ENCODE measurements at regions not wholly inside any gene's neighbourhood (a gene's known extent, or its start where the extent isn't known, plus 50 kb on each side); places are given as distances from the start of the nearest gene placed in this dataset.
A peak's percentile ranks its signal among the peaks of the same experiment; 100 is the strongest.

DNA sequence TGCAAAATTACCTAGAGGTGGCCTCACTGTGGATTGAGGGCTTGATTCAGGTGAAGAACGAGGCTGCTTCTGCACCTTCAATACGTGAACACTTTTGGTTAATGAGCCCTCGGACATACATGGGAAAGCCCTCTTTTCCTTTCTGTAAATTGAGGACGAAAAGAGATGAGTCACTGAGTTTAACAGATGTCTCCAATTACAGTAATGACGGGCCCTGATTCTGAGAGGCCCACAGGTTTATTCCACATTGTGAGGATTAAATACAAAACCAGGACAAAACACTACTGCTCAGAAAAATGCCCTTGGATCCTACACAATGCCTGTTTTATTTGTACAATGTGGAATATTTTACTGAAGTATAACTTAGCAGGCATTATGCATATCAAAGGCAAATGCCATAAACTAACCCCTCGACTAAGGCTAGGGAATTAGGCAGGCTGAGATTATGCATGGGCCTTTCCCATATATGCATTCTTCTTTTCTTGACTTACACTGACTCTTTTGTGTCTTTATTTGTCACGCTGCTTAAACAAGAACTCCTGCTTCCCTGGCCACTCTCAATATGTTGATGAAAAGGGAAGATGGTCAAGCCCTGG is 819.9 kb downstream of the OLFM4 start:
- Mint-ChIP-seq H3K9me3 (no peaks in the 10 kb centered on the region), H3K27me3 (ENCODE audit: insufficient read depth) (peaks cover 30% of the 10 kb centered on the region), H3K27ac (no peak overlapping the region), H3K36me3 (ENCODE audit: low read depth) (no peaks in the 10 kb centered on the region), H3K4me1 (peaks cover 5% of the 10 kb centered on the region), H3K4me3 (no peak overlapping the region)
- Histone ChIP-seq H3K27ac (ENCODE audit: low read depth, low read length) (peak overlapping the region; percentile 16), H3K9me3 (ENCODE audit: control insufficient read depth, low read length) (no peaks in the 10 kb centered on the region), H3K4me1 (ENCODE audit: control insufficient read depth, insufficient read depth, low read length) (no peaks in the 10 kb centered on the region), H3K36me3 (ENCODE audit: control insufficient read depth, insufficient read depth, low read length) (no peaks in the 10 kb centered on the region), H3K9ac (ENCODE audit: extremely low read depth, low read length, poor library complexity, severe bottlenecking) (no peak overlapping the region), H3K4me3 (ENCODE audit: low read length) (no peak overlapping the region), H3K27me3 (ENCODE audit: control insufficient read depth, insufficient read depth, low read length, poor library complexity, severe bottlenecking) (peaks cover 21% of the 10 kb centered on the region)
- 78 to 85% methylated on average over 5 to 7 of the region's 7 CpGs for WGBS, 2 experiments (ENCODE audit: insufficient coverage in 1 of 2, insufficient read length in 1 of 2)
- TF ChIP-seq, protein P1, sequence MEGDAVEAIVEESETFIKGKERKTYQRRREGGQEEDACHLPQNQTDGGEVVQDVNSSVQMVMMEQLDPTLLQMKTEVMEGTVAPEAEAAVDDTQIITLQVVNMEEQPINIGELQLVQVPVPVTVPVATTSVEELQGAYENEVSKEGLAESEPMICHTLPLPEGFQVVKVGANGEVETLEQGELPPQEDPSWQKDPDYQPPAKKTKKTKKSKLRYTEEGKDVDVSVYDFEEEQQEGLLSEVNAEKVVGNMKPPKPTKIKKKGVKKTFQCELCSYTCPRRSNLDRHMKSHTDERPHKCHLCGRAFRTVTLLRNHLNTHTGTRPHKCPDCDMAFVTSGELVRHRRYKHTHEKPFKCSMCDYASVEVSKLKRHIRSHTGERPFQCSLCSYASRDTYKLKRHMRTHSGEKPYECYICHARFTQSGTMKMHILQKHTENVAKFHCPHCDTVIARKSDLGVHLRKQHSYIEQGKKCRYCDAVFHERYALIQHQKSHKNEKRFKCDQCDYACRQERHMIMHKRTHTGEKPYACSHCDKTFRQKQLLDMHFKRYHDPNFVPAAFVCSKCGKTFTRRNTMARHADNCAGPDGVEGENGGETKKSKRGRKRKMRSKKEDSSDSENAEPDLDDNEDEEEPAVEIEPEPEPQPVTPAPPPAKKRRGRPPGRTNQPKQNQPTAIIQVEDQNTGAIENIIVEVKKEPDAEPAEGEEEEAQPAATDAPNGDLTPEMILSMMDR (conservative IDR thresholded peaks at IDR 0.05): no peak
- no peak for DNase-seq

DNA sequence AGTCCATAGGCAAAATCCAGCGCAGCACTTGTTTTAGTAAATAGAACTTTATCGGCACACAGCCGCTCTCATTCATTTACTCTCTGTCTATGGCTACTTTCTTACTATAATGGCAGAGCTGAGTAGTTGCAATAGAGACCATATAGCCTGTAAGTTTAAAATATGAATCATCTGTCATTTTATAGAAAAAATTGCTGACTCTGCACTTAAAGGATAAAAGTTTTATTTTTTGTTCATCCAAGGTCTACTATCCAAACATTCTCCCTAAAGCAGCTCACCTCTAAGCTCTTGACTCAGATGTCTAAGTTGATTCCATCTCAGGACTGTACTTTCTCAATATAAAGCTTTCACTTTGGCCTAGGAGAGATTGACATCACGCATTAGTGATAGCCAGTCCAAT is 825.7 kb downstream of the OLFM4 start:
- no peak for DNase-seq
- Mint-ChIP-seq H3K4me3 (no peak overlapping the region), H3K4me1 (peaks cover 17% of the 10 kb centered on the region), H3K9me3 (no peaks in the 10 kb centered on the region), H3K27ac (no peak overlapping the region), H3K36me3 (ENCODE audit: low read depth) (no peaks in the 10 kb centered on the region), H3K27me3 (ENCODE audit: insufficient read depth) (peaks cover 20% of the 10 kb centered on the region)
- H3K4me1 ChIP-seq (ENCODE audit: control insufficient read depth, insufficient read depth, low read length): no peaks in the 10 kb centered on the region
- peaks cover 5% of the 10 kb centered on the region for H3K9me3 ChIP-seq (ENCODE audit: control insufficient read depth, low read length)
- no peaks in the 10 kb centered on the region for H3K27me3 ChIP-seq (ENCODE audit: control insufficient read depth, insufficient read depth, low read length, poor library complexity, severe bottlenecking)
- WGBS, 2 experiments (ENCODE audit: insufficient coverage in 1 of 2, insufficient read length in 1 of 2): 100% methylated on average over 2 to 4 of the region's 4 CpGs
- no peak overlapping the region for H3K4me3 ChIP-seq (ENCODE audit: low read length)
- TF ChIP-seq, protein P1 (conservative IDR thresholded peaks at IDR 0.05): no peak
- no peak overlapping the region for H3K27ac ChIP-seq (ENCODE audit: low read depth, low read length)
- no peak overlapping the region for H3K9ac ChIP-seq (ENCODE audit: extremely low read depth, low read length, poor library complexity, severe bottlenecking)
- no peaks in the 10 kb centered on the region for H3K36me3 ChIP-seq (ENCODE audit: control insufficient read depth, insufficient read depth, low read length)

DNA sequence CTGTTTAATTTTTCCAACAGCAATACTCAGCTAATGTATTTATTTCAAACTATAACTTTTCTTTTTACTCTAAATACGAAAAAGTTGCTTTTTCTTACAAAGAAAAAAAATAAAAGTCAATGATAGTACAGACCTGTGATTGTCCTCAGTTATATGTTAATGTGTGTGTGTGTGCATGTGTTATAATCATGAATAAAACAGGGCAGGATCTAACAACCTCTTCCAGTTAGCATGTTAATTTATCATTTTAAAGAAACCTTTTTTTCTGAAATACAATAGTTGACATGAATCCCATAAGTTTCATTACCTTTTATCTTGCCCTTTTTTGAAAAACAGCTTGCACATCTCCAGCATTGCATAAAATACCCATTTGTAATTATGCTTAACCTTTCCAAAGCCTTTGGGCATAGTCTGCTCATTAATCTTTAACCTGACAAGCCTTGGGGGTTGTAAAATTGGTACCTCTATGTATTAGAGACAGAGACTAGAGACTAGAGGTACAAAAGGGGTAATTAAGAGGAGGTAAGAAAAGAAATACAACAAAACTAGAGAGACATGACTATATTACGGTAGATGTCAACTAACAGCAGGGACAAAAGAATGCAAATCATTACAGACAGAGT is 828.1 kb downstream of the OLFM4 start:
- no peak for DNase-seq
- Histone ChIP-seq H3K27me3 (ENCODE audit: control insufficient read depth, insufficient read depth, low read length, poor library complexity, severe bottlenecking) (peaks cover 9% of the 10 kb centered on the region), H3K9ac (ENCODE audit: extremely low read depth, low read length, poor library complexity, severe bottlenecking) (no peak overlapping the region), H3K36me3 (ENCODE audit: control insufficient read depth, insufficient read depth, low read length) (no peaks in the 10 kb centered on the region), H3K4me1 (ENCODE audit: control insufficient read depth, insufficient read depth, low read length) (no peaks in the 10 kb centered on the region), H3K27ac (ENCODE audit: low read depth, low read length) (no peak overlapping the region), H3K4me3 (ENCODE audit: low read length) (no peak overlapping the region), H3K9me3 (ENCODE audit: control insufficient read depth, low read length) (peaks cover 5% of the 10 kb centered on the region)
- WGBS, 2 experiments (ENCODE audit: insufficient coverage in 1 of 2, insufficient read length in 1 of 2): 100% methylated on average over 2 of the region's 2 CpGs; no CpG with 5 or more reads in 1 of the 2 experiments
- H3K4me3 Mint-ChIP-seq: no peak overlapping the region
- H3K9me3 Mint-ChIP-seq: no peaks in the 10 kb centered on the region
- no peaks in the 10 kb centered on the region for H3K36me3 Mint-ChIP-seq (ENCODE audit: low read depth)
- TF ChIP-seq, protein P1 (conservative IDR thresholded peaks at IDR 0.05): no peak
- H3K4me1 Mint-ChIP-seq: peaks cover 19% of the 10 kb centered on the region
- H3K27ac Mint-ChIP-seq: no peak overlapping the region
- H3K27me3 Mint-ChIP-seq (ENCODE audit: insufficient read depth): peaks cover 30% of the 10 kb centered on the region
